HCT116 (cell line): ENCODE measurements at regions not wholly inside any gene's neighbourhood (a gene's known extent, or its start where the extent isn't known, plus 50 kb on each side); places are given as distances from the start of the nearest gene placed in this dataset.

Source experiments
- ATAC-seq: fragments of 200-7000 bp; cut with Tn5 transposase; 2 replicates; pipeline ENCODE4 v1.9.1; 2020; ENCODE audit warnings: mild to moderate bottlenecking, moderate library complexity
- BruUV-seq: library from RNA; stranded (reverse); fragments of 400-500 nt; replicated peaks from 2 replicates; lab custom pipeline; 2021; lab: Mats Ljungman, UMichigan
- CTCF ChIA-PET: fragments of 300-600 bp; sonication (Branson Sonifier 250); formaldehyde crosslinking; loops from one replicate; lab custom pipeline; 2021; ENCODE audit warnings: antibody characterized with exemption; lab: Charles Lee
- POLR2A ChIA-PET: fragments of 300-600, 350-600 bp; sonication (Branson Sonifier 250); formaldehyde crosslinking; loops from one replicate; lab custom pipeline; 2021; ENCODE audit warnings: antibody characterized with exemption; lab: Charles Lee
- RAD21 ChIA-PET, 2 experiments: fragments of 300-600 bp; sonication (Branson Sonifier 250); formaldehyde crosslinking; loops; one replicate each; lab custom pipeline; 2023; ENCODE audit warnings: low total read pairs in 2 of 2; ENCODE audit not compliant: uncharacterized antibody in 2 of 2, unreplicated experiment in 2 of 2, low non-redundant PET in 1 of 2; lab: Charles Lee
- DNase-seq: peaks from one replicate; pipeline ENCODE4 v3.0.0-alpha.2; 2010; ENCODE audit warnings: low read depth, low spot score
- H2AFZ ChIP-seq: fragments of 200-600 bp; shearing (Covaris generic), sonication (generic); 2 replicates; pipeline ENCODE4 v1.6.1; 2017; ENCODE audit warnings: low read depth, mixed run types, mixed read lengths, antibody characterized with exemption, low read length; ENCODE audit not compliant: poor library complexity, severe bottlenecking
- H3K27ac ChIP-seq: 2 replicates; pipeline ENCODE4 v1.5.1; 2012; ENCODE audit warnings: low read depth, low read length
- H3K27me3 ChIP-seq: fragments of 200-600 bp; sonication (generic); 2 replicates; pipeline ENCODE4 v1.6.1; 2016; ENCODE audit warnings: mixed run types, low read length, mixed read lengths; ENCODE audit not compliant: insufficient read depth
- H3K36me3 ChIP-seq, 2 experiments: fragments of 200-500 bp in 1 of 2; fragments of 200-600 bp in 1 of 2; sonication (Bioruptor generic) in 1 of 2; sonication (generic) in 1 of 2; 2 replicates each; pipeline versions ENCODE4 v1.5.1 to v1.6.1; 2014 to 2016; ENCODE audit warnings: low read length in 2 of 2, inconsistent platforms in 1 of 2, mixed read lengths in 1 of 2, mixed run types in 1 of 2; ENCODE audit not compliant: insufficient read depth in 2 of 2, control insufficient read depth in 1 of 2
- H3K4me1 ChIP-seq, 2 experiments: fragments of 200-600 bp in 1 of 2; sonication (generic) in 1 of 2; 2 replicates each; pipeline versions ENCODE4 v1.5.1 to v1.6.1; 2012 to 2017; ENCODE audit warnings: low read length in 2 of 2, inconsistent platforms in 1 of 2, mild to moderate bottlenecking in 1 of 2, mixed read lengths in 1 of 2, mixed run types in 1 of 2, moderate library complexity in 1 of 2; ENCODE audit not compliant: insufficient read depth in 2 of 2, control insufficient read depth in 1 of 2
- H3K4me2 ChIP-seq: fragments of 200-600 bp; sonication (generic); 2 replicates; pipeline ENCODE4 v1.6.1; 2017; ENCODE audit warnings: mixed run types, low read length, mixed read lengths
- H3K4me3 ChIP-seq, 2 experiments: fragments of 200-600 bp in 1 of 2; sonication (generic) in 1 of 2; replicated peaks in 1 of 2; 2 replicates each; pipeline ENCODE4 v1.5.1; 2011 to 2016; ENCODE audit warnings: low read length in 2 of 2, control low read depth in 1 of 2, low read depth in 1 of 2, mild to moderate bottlenecking in 1 of 2, mixed read lengths in 1 of 2, mixed run types in 1 of 2
- H3K79me2 ChIP-seq: fragments of 200-600 bp; sonication (generic); 2 replicates; pipeline ENCODE4 v1.6.1; 2017; ENCODE audit warnings: mild to moderate bottlenecking, mixed run types, low read length, moderate library complexity, mixed read lengths; ENCODE audit not compliant: insufficient read depth
- H3K9ac ChIP-seq: fragments of 200-600 bp; sonication (generic); 2 replicates; pipeline ENCODE4 v1.6.1; 2016; ENCODE audit warnings: low read length, mixed read lengths
- H3K9me2 ChIP-seq: fragments of 200-600 bp; sonication (generic), shearing (Covaris generic); 2 replicates; pipeline ENCODE4 v1.6.1; 2017; ENCODE audit warnings: mixed run types, mild to moderate bottlenecking, moderate library complexity; ENCODE audit not compliant: insufficient read depth
- H3K9me3 ChIP-seq, 2 experiments: fragments of 200-500 bp in 1 of 2; fragments of 200-600 bp in 1 of 2; sonication (Bioruptor generic) in 1 of 2; sonication (generic) in 1 of 2; 2 replicates each; pipeline ENCODE4 v1.6.1; 2014 to 2017; ENCODE audit warnings: low read length in 2 of 2, mixed read lengths in 2 of 2, inconsistent platforms in 1 of 2, low read depth in 1 of 2, mild to moderate bottlenecking in 1 of 2, mixed run types in 1 of 2, moderate library complexity in 1 of 2; ENCODE audit not compliant: control insufficient read depth in 1 of 2, insufficient read depth in 1 of 2
- H4K20me1 ChIP-seq: fragments of 200-600 bp; sonication (generic), shearing (Covaris generic); 2 replicates; pipeline ENCODE4 v1.6.1; 2017; ENCODE audit warnings: mixed run types, mild to moderate bottlenecking, moderate library complexity; ENCODE audit not compliant: insufficient read depth
- CBX3 ChIP-seq: IDR thresholded peaks from 2 replicates; pipeline ENCODE4 v1.6.1; 2012; ENCODE audit warnings: low read depth
- ELF1 ChIP-seq: IDR thresholded peaks from 2 replicates; pipeline ENCODE4 v1.6.1; 2012; ENCODE audit warnings: low read depth, borderline replicate concordance
- EZH2phosphoT487 ChIP-seq: fragments of 200-600 bp; IDR thresholded peaks from 2 replicates; pipeline ENCODE4 v1.6.1; 2018; ENCODE audit warnings: antibody characterized with exemption, borderline replicate concordance
- FOSL1 ChIP-seq: IDR thresholded peaks from 2 replicates; pipeline ENCODE4 v1.6.1; 2012; ENCODE audit warnings: low read depth
- JUND ChIP-seq: IDR thresholded peaks from 2 replicates; pipeline ENCODE4 v1.6.1; 2012
- POLR2A ChIP-seq: IDR thresholded peaks from 2 replicates; pipeline ENCODE4 v1.7.0; 2011; ENCODE audit warnings: borderline replicate concordance; ENCODE audit not compliant: insufficient read depth, insufficient read length; ENCODE audit errors: extremely low read depth
- POLR2AphosphoS5 ChIP-seq: IDR thresholded peaks from 2 replicates; pipeline ENCODE4 v1.6.1; 2011; ENCODE audit warnings: mild to moderate bottlenecking, low read depth, low read length, moderate library complexity
- RAD21 ChIP-seq: IDR thresholded peaks from 2 replicates; pipeline ENCODE4 v1.6.1; 2012; ENCODE audit warnings: low read depth, mild to moderate bottlenecking
- SIN3A ChIP-seq: IDR thresholded peaks from 2 replicates; pipeline ENCODE4 v1.6.1; 2012; ENCODE audit warnings: low read depth
- SP1 ChIP-seq: IDR thresholded peaks from 2 replicates; pipeline ENCODE4 v1.6.1; 2012; ENCODE audit warnings: low read depth
- SRF ChIP-seq: IDR thresholded peaks from 2 replicates; pipeline ENCODE4 v1.6.1; 2012; ENCODE audit warnings: low read depth
- TCF7L2 ChIP-seq: IDR thresholded peaks from 2 replicates; pipeline ENCODE4 v1.7.0; 2011; ENCODE audit warnings: borderline replicate concordance, inconsistent platforms; ENCODE audit not compliant: insufficient read depth, insufficient read length; ENCODE audit errors: extremely low read depth
- intact Hi-C: fragments of 100-400 bp; cut with micrococcal nuclease; formaldehyde crosslinking; loops from 2 replicates; pipeline ENCODE4 v1.10.0; 2022
- TF ChIP-seq, protein P1 (sequence below): IDR thresholded peaks from 2 replicates; pipeline ENCODE4 v1.6.1; 2012; ENCODE audit warnings: low read depth
- TF ChIP-seq, protein P2 (sequence below): IDR thresholded peaks from 2 replicates; pipeline ENCODE4 v1.6.1; 2012

DNA sequence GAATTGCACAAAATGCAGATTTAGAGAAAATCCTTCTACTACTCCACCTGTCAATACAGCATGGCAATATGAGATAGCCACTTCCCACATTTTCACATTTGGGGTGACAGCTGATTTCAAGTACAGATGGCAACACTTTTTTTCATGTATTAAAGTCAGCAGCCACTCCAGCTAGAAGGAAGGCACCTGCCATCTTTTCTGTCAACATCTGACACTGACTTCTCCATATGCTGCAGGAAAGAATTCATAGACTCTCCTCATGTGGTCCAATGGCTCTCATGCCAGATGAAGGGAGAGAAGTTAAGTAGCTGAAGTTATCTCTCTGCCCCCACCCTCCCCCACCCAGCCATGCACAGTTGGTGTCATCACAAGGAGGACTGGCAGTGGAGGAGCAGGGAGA, 912.0 kb downstream of the SORCS1 start (continued):
- no peak for TF ChIP-seq SIN3A

DNA sequence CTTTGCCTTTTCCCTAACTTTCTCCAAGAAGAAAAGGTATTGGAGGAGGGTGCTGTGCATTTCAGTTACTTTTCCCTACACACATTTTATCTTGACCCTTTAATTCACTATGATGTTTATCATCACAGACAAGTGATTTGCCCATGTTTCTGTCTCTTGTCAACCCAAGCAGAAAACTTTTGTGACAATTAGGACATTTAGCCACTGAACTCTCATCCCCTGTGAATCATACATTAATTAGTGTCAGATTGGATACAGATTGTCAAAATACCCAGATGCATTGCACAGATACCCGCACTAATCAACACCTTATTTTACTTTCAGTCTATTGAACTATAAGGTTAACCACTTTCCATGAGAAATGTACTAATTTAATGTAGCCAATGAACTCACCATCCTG, 912.9 kb downstream of the SORCS1 start:
- H3K79me2 ChIP-seq, result no peaks in the 10 kb centered on the region
- no peak overlapping the region for H3K27ac ChIP-seq
- H3K27me3 ChIP-seq, result no peaks in the 10 kb centered on the region
- H3K4me1 ChIP-seq, result no peaks in the 10 kb centered on the region
- peaks cover 34 to 35% of the 10 kb centered on the region in 2 experiments; a peak in 3 of 4 replicates for H3K9me3 ChIP-seq
- H2AFZ ChIP-seq, result no peak overlapping the region
- no peaks in the 10 kb centered on the region for H3K36me3 ChIP-seq
- no peak overlapping the region for H3K4me3 ChIP-seq
- H3K9me2 ChIP-seq, result no peaks in the 10 kb centered on the region
- no peaks in the 10 kb centered on the region for H4K20me1 ChIP-seq
- BruUV-seq, result no TSS peak
- ChIA-PET POLR2A (no interaction called here), CTCF (no interaction called here), RAD21 (no interaction called here)
- intact Hi-C loops, result no loop called here
- H3K4me2 ChIP-seq, result no peak overlapping the region
- no peak for DNase-seq
- TF ChIP-seq SP1, result no peak
- TF ChIP-seq, protein P1, sequence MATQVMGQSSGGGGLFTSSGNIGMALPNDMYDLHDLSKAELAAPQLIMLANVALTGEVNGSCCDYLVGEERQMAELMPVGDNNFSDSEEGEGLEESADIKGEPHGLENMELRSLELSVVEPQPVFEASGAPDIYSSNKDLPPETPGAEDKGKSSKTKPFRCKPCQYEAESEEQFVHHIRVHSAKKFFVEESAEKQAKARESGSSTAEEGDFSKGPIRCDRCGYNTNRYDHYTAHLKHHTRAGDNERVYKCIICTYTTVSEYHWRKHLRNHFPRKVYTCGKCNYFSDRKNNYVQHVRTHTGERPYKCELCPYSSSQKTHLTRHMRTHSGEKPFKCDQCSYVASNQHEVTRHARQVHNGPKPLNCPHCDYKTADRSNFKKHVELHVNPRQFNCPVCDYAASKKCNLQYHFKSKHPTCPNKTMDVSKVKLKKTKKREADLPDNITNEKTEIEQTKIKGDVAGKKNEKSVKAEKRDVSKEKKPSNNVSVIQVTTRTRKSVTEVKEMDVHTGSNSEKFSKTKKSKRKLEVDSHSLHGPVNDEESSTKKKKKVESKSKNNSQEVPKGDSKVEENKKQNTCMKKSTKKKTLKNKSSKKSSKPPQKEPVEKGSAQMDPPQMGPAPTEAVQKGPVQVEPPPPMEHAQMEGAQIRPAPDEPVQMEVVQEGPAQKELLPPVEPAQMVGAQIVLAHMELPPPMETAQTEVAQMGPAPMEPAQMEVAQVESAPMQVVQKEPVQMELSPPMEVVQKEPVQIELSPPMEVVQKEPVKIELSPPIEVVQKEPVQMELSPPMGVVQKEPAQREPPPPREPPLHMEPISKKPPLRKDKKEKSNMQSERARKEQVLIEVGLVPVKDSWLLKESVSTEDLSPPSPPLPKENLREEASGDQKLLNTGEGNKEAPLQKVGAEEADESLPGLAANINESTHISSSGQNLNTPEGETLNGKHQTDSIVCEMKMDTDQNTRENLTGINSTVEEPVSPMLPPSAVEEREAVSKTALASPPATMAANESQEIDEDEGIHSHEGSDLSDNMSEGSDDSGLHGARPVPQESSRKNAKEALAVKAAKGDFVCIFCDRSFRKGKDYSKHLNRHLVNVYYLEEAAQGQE, result no peak
- H3K9ac ChIP-seq, result no peak overlapping the region
- ATAC-seq, result no peak

DNA sequence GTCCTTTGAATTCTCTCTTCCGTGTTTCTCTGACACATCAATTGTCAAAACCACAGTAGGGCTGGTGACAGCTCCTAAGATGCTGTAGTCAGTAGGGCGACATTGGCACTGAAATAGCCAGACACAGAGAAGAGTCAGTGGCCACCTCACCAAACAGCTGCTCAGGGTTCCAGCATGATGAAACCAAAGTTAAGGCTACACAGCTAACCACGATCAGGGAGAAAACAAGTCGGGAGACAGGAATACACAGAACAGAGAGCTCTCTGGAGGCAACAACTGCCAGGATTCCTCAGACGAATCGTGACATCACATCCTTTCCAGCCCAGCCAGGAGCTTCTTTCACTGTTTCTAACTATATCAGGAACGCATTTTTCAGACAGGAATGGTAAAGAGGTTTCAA, 922.2 kb downstream of the SORCS1 start:
- no peak for DNase-seq
- Histone ChIP-seq H3K9ac (no peak overlapping the region), H3K4me1 (no peaks in the 10 kb centered on the region), H4K20me1 (no peaks in the 10 kb centered on the region), H3K4me2 (no peak overlapping the region), H3K79me2 (no peaks in the 10 kb centered on the region), H3K27ac (no peak overlapping the region), H3K9me3 (peaks cover 30 to 34% of the 10 kb centered on the region in 2 experiments), H3K27me3 (no peaks in the 10 kb centered on the region), H3K36me3 (no peaks in the 10 kb centered on the region), H2AFZ (no peak overlapping the region), H3K9me2 (no peaks in the 10 kb centered on the region), H3K4me3 (no peak overlapping the region)
- ATAC-seq, result no peak
- CTCF ChIA-PET, result no interaction called here
- RAD21 ChIA-PET, result no interaction called here
- no TSS peak for BruUV-seq
- intact Hi-C loops, result no loop called here
- POLR2A ChIA-PET, result no interaction called here
- TF ChIP-seq SRF, result no peak
- TF ChIP-seq, protein P1, result no peak
- TF ChIP-seq, protein P2, sequence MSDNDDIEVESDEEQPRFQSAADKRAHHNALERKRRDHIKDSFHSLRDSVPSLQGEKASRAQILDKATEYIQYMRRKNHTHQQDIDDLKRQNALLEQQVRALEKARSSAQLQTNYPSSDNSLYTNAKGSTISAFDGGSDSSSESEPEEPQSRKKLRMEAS, result no peak
- TF ChIP-seq EZH2phosphoT487, result no peak
- no peak for TF ChIP-seq ELF1
- no peak for TF ChIP-seq TCF7L2
- TF ChIP-seq SIN3A, result no peak
- TF ChIP-seq POLR2AphosphoS5, result no peak
- TF ChIP-seq RAD21, result no peak
- no peak for TF ChIP-seq POLR2A
- no peak for TF ChIP-seq JUND
- TF ChIP-seq CBX3, result no peak
- TF ChIP-seq FOSL1, result no peak
